Smooth muscle cell (in vitro differentiated cells): ENCODE measurements at regions not wholly inside any gene's neighbourhood (a gene's known extent, or its start where the extent isn't known, plus 50 kb on each side); places are given as distances from the start of the nearest gene placed in this dataset.

Experiments
- DNase-seq: peaks from one replicate; lab custom pipeline; 2025; ENCODE audit not compliant: unreplicated experiment; lab: John Stamatoyannopoulos, UW
- H2AFZ ChIP-seq: fragments of 200-600 bp; sonication (generic); 2 replicates; pipeline ENCODE4 v1.6.0; 2016; ENCODE audit warnings: antibody characterized with exemption, low read depth, mild to moderate bottlenecking
- H3F3A ChIP-seq: fragments of 200-600 bp; sonication (generic); 2 replicates; pipeline ENCODE4 v1.6.0; 2017; ENCODE audit warnings: antibody characterized with exemption, low read depth
- H3K27ac ChIP-seq: fragments of 200-600 bp; sonication (generic); 2 replicates; pipeline ENCODE4 v1.5.1; 2016; ENCODE audit warnings: low read depth, mild to moderate bottlenecking
- H3K27me3 ChIP-seq: fragments of 200-600 bp; sonication (generic); 2 replicates; pipeline ENCODE4 v1.6.1; 2016; ENCODE audit warnings: low read depth, mild to moderate bottlenecking
- H3K36me3 ChIP-seq: fragments of 200-600 bp; sonication (generic); 2 replicates; pipeline ENCODE4 v1.5.1; 2016; ENCODE audit warnings: low read depth
- H3K4me1 ChIP-seq: fragments of 200-600 bp; sonication (generic); 2 replicates; pipeline ENCODE4 v1.5.1; 2016; ENCODE audit warnings: low read depth
- H3K4me2 ChIP-seq: fragments of 200-600 bp; sonication (generic); 2 replicates; pipeline ENCODE4 v1.6.0; 2016; ENCODE audit warnings: mild to moderate bottlenecking
- H3K4me3 ChIP-seq: fragments of 200-600 bp; sonication (generic); 2 replicates; pipeline ENCODE4 v1.5.1; 2016; ENCODE audit warnings: mild to moderate bottlenecking
- H3K79me2 ChIP-seq: fragments of 200-600 bp; sonication (generic); 2 replicates; pipeline ENCODE4 v1.6.0; 2016; ENCODE audit warnings: low read depth, mild to moderate bottlenecking
- H3K9ac ChIP-seq: fragments of 200-600 bp; sonication (generic); 2 replicates; pipeline ENCODE4 v1.6.0; 2016; ENCODE audit warnings: low read depth
- H3K9me3 ChIP-seq: fragments of 200-600 bp; sonication (generic); replicated peaks from 2 replicates; pipeline ENCODE4 v1.5.1; 2016; ENCODE audit warnings: low read depth
- H4K20me1 ChIP-seq: fragments of 200-600 bp; sonication (generic); 2 replicates; pipeline ENCODE4 v1.6.0; 2016; ENCODE audit warnings: low read depth
- CTCF ChIP-seq: fragments of 200-600 bp; sonication (generic); IDR thresholded peaks from 2 replicates; pipeline ENCODE4 v1.5.1; 2017; ENCODE audit warnings: borderline replicate concordance, mild to moderate bottlenecking, antibody characterized with exemption; ENCODE audit not compliant: insufficient read depth, poor library complexity, severe bottlenecking
- WGBS: methylation state at CpG from one replicate; pipeline ENCODE4 v1.1.7; 2016; ENCODE audit warnings: low lambda C conversion rate; 5-methylcytosine and 5-hydroxymethylcytosine counted together

GRCh38 chr7:114295522-114295921 is 119.1 kb upstream of the FOXP2 start:
- Histone ChIP-seq H3K36me3 (no peaks in the 10 kb centered on the region), H3K4me2 (no peak overlapping the region), H3K79me2 (no peaks in the 10 kb centered on the region), H3K9ac (no peak overlapping the region), H4K20me1 (no peaks in the 10 kb centered on the region), H3K27ac (no peak overlapping the region), H3K4me3 (no peak overlapping the region), H3F3A (no peaks in the 10 kb centered on the region), H2AFZ (no peak overlapping the region), H3K9me3 (no peaks in the 10 kb centered on the region), H3K4me1 (peaks cover 8% of the 10 kb centered on the region), H3K27me3 (no peaks in the 10 kb centered on the region)
- TF ChIP-seq CTCF, result no peak
- 81% methylated on average over 1 of the region's 1 CpG for WGBS
- no peak for DNase-seq

GRCh38 chr7:114294036-114294435 is 120.6 kb upstream of the FOXP2 start:
- WGBS, result 59% methylated on average over 3 of the region's 3 CpGs
- no peaks in the 10 kb centered on the region for H3K27me3 ChIP-seq
- no peak overlapping the region for H3K4me2 ChIP-seq
- peaks cover 8% of the 10 kb centered on the region for H3K4me1 ChIP-seq
- no peaks in the 10 kb centered on the region for H4K20me1 ChIP-seq
- TF ChIP-seq CTCF, result no peak
- no peaks in the 10 kb centered on the region for H3K36me3 ChIP-seq
- no peak overlapping the region for H3K9ac ChIP-seq
- no peaks in the 10 kb centered on the region for H3K79me2 ChIP-seq
- no peak overlapping the region for H3K4me3 ChIP-seq
- no peak for DNase-seq
- H2AFZ ChIP-seq, result no peak overlapping the region
- no peaks in the 10 kb centered on the region for H3K9me3 ChIP-seq
- no peaks in the 10 kb centered on the region for H3F3A ChIP-seq
- H3K27ac ChIP-seq, result no peak overlapping the region

GRCh38 chr7:114293289-114294012 is 121.2 kb upstream of the FOXP2 start:
- H3K4me2 ChIP-seq, result no peak overlapping the region
- no peak overlapping the region for H2AFZ ChIP-seq
- no peak overlapping the region for H3K4me3 ChIP-seq
- H3K79me2 ChIP-seq, result no peaks in the 10 kb centered on the region
- no peaks in the 10 kb centered on the region for H4K20me1 ChIP-seq
- no peak overlapping the region for H3K9ac ChIP-seq
- H3K4me1 ChIP-seq, result peaks cover 8% of the 10 kb centered on the region
- no peak overlapping the region for H3K27ac ChIP-seq
- 70% methylated on average over 1 of the region's 1 CpG for WGBS
- no peaks in the 10 kb centered on the region for H3F3A ChIP-seq
- H3K36me3 ChIP-seq, result no peaks in the 10 kb centered on the region
- TF ChIP-seq CTCF, result no peak
- H3K27me3 ChIP-seq, result no peaks in the 10 kb centered on the region
- H3K9me3 ChIP-seq, result no peaks in the 10 kb centered on the region
- no peak for DNase-seq

GRCh38 chr7:114279901-114280300 is 134.7 kb upstream of the FOXP2 start:
- Histone ChIP-seq H3K4me1 (no peaks in the 10 kb centered on the region), H3K9ac (no peak overlapping the region), H3K27ac (no peak overlapping the region), H3K27me3 (no peaks in the 10 kb centered on the region), H3K79me2 (no peaks in the 10 kb centered on the region), H4K20me1 (no peaks in the 10 kb centered on the region), H3K36me3 (no peaks in the 10 kb centered on the region), H2AFZ (no peak overlapping the region), H3K4me2 (no peak overlapping the region), H3K9me3 (no peaks in the 10 kb centered on the region), H3K4me3 (no peak overlapping the region), H3F3A (no peaks in the 10 kb centered on the region)
- no peak for TF ChIP-seq CTCF
- WGBS, result 83% methylated on average over 1 of the region's 1 CpG
- no peak for DNase-seq
